ENCODE measurements at regions not wholly inside any gene's neighbourhood (a gene's known extent, or its start where the extent isn't known, plus 50 kb on each side); places are given as distances from the start of the nearest gene placed in this dataset.

- no peak for TF ChIP-seq EP300 (IDR thresholded peaks at IDR 0.05; ENCODE audit: low read depth)
- TF ChIP-seq POLR2A (IDR thresholded peaks at IDR 0.05), result no peak
Observed at GRCh38 chr1:217313096-217313495, 317.8 kb downstream of the GPATCH2 start.
